ENCODE measurements at regions not wholly inside any gene's neighbourhood (a gene's known extent, or its start where the extent isn't known, plus 50 kb on each side); places are given as distances from the start of the nearest gene placed in this dataset.
"Not testable (repeated sequence)": the region's sequence is repeated elsewhere in the genome, so short reads cannot be mapped to it uniquely, and the experiment has no call there.

- 100% methylated on average over 2 of the region's 24 CpGs for WGBS
- DNase-seq (ENCODE audit: low spot score in 2 of 2) = peak; percentile 45 to 68
- Histone ChIP-seq H3K36me3 (no peaks in the 10 kb centered on the region), H3K4me3 (no peak overlapping the region), H3K27me3 (no peaks in the 10 kb centered on the region), H3K9me3 (no peaks in the 10 kb centered on the region), H3K27ac (no peak overlapping the region), H3K4me1 (no peaks in the 10 kb centered on the region)
- TF ChIP-seq, protein P1, sequence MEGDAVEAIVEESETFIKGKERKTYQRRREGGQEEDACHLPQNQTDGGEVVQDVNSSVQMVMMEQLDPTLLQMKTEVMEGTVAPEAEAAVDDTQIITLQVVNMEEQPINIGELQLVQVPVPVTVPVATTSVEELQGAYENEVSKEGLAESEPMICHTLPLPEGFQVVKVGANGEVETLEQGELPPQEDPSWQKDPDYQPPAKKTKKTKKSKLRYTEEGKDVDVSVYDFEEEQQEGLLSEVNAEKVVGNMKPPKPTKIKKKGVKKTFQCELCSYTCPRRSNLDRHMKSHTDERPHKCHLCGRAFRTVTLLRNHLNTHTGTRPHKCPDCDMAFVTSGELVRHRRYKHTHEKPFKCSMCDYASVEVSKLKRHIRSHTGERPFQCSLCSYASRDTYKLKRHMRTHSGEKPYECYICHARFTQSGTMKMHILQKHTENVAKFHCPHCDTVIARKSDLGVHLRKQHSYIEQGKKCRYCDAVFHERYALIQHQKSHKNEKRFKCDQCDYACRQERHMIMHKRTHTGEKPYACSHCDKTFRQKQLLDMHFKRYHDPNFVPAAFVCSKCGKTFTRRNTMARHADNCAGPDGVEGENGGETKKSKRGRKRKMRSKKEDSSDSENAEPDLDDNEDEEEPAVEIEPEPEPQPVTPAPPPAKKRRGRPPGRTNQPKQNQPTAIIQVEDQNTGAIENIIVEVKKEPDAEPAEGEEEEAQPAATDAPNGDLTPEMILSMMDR (IDR thresholded peaks at IDR 0.05) = no peak
- TF ChIP-seq POLR2AphosphoS5 (IDR thresholded peaks at IDR 0.05) = no peak
- TF ChIP-seq EP300 (IDR thresholded peaks at IDR 0.05) = no peak
- TF ChIP-seq POLR2A (IDR thresholded peaks at IDR 0.05) = no peak
These were observed 79.3 kb downstream of the TMEM121 start for GRCh38 chr14:105605464-105606304.

DNA sequence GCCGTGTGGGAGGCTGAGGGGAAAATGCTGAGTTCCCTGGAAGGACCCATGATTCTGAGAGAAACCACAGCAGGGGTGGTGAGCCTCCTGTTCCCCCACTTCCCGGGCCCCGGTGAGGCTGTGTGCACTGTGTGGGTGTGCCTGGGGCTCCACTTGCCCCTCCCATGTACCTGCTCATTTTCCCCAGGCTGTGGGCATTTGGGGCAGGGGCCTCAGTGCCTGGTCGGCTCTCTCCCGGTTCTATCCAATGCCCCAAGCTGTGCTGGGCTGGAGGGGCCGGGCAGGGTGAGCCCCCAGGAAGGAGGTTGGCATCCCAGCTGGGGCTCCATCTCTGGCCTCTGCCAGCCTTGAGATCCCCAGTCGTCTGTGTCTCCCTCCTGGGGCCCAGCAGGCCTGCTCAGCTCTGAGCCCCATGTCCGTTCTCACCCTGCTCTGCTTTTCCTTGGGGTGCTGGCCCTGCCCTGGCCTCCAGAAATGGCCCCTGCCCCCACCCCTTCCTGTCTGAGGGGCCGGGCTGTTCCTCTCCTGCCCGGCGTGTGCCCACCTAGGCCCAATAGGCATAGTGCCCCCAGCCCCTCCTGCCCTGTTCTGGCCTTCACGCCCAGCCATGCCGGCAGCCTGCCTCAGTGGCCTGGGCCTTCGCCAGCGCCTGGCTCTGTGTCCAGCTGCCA lies 80.1 kb downstream of the TMEM121 start:
- H3K9me3 ChIP-seq, H3K27ac ChIP-seq, H3K4me1 ChIP-seq, H3K4me3 ChIP-seq, H3K27me3 ChIP-seq, H3K36me3 ChIP-seq: not testable (repeated sequence)
- DNase-seq (ENCODE audit: low spot score in 2 of 2) = peak in 1 of 2 donors; percentile 62
- WGBS = 79% methylated on average over 11 of the region's 15 CpGs

GRCh38 chr14:105607025-105607424 lies 80.6 kb downstream of the TMEM121 start:
- peak; percentile 49 to 59 for DNase-seq (ENCODE audit: low spot score in 2 of 2)
- not testable (repeated sequence) for H3K9me3 ChIP-seq, H3K27me3 ChIP-seq, H3K4me1 ChIP-seq, H3K4me3 ChIP-seq, H3K36me3 ChIP-seq, H3K27ac ChIP-seq
- WGBS = no CpG with 5 or more reads among the region's 16 CpGs

GRCh38 chr14:105614987-105615386 lies 88.6 kb downstream of the TMEM121 start:
- WGBS = no CpG with 5 or more reads among the region's 4 CpGs
- not testable (repeated sequence) for H3K36me3 ChIP-seq; H3K4me1 ChIP-seq; DNase-seq (ENCODE audit: low spot score in 2 of 2); H3K27ac ChIP-seq; H3K9me3 ChIP-seq; H3K27me3 ChIP-seq; H3K4me3 ChIP-seq

- not testable (repeated sequence) for H3K27ac ChIP-seq, H3K27me3 ChIP-seq, H3K4me1 ChIP-seq, H3K36me3 ChIP-seq, H3K9me3 ChIP-seq, H3K4me3 ChIP-seq
- DNase-seq (ENCODE audit: low spot score in 2 of 2) = peak in 1 of 2 donors; percentile 80
- 69% methylated on average over 22 of the region's 24 CpGs for WGBS
These were observed 89.8 kb downstream of the TMEM121 start for GRCh38 chr14:105615986-105616801.

- WGBS = 77% methylated on average over 8 of the region's 8 CpGs
- no peaks in the 10 kb centered on the region for H3K4me1 ChIP-seq
- no peaks in the 10 kb centered on the region for H3K36me3 ChIP-seq
- TF ChIP-seq POLR2AphosphoS5 (IDR thresholded peaks at IDR 0.05) = no peak
- TF ChIP-seq POLR2A (IDR thresholded peaks at IDR 0.05) = no peak
- TF ChIP-seq, protein P1 (IDR thresholded peaks at IDR 0.05) = no peak
- no peak for TF ChIP-seq EP300 (IDR thresholded peaks at IDR 0.05)
- no peak overlapping the region for H3K4me3 ChIP-seq
- no peak overlapping the region for H3K27ac ChIP-seq
- H3K9me3 ChIP-seq = no peaks in the 10 kb centered on the region
- DNase-seq (ENCODE audit: low spot score in 2 of 2) = peak in 1 of 2 donors; percentile 68
- peaks cover 6% of the 10 kb centered on the region for H3K27me3 ChIP-seq
These were observed 90.4 kb downstream of the TMEM121 start for GRCh38 chr14:105616802-105617192.

- no peaks in the 10 kb centered on the region for H3K36me3 ChIP-seq
- TF ChIP-seq, protein P1 (IDR thresholded peaks at IDR 0.05) = no peak
- TF ChIP-seq POLR2AphosphoS5 (IDR thresholded peaks at IDR 0.05) (no peak), POLR2A (IDR thresholded peaks at IDR 0.05) (no peak), EP300 (IDR thresholded peaks at IDR 0.05) (no peak)
- H3K27ac ChIP-seq = no peak overlapping the region
- WGBS = 81% methylated on average over 7 of the region's 7 CpGs
- H3K4me1 ChIP-seq = no peaks in the 10 kb centered on the region
- no peak overlapping the region for H3K4me3 ChIP-seq
- peak in 1 of 2 donors; percentile 70 for DNase-seq (ENCODE audit: low spot score in 2 of 2)
- H3K9me3 ChIP-seq = no peaks in the 10 kb centered on the region
- peaks cover 11% of the 10 kb centered on the region for H3K27me3 ChIP-seq
These were observed 90.9 kb downstream of the TMEM121 start for GRCh38 chr14:105617201-105617777.

DNA sequence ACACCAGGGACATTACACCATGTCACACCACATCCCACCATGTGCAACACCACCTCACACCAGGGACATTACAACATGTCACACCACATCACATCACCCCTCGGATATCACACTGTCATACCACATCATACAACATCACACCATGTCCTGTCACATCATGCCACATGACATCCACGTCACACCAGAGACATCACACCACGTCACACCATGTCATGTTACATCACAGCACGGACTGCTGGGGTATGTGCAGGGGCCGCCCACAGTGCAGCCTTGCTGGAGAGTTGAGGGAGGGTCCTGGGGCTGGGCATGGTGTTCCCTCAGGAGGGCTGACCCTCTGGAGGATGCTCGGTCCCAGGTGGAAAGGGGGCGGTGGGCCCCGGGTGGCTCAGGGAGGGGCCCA lies 91.4 kb downstream of the TMEM121 start:
- not testable (repeated sequence) for H3K4me1 ChIP-seq; H3K36me3 ChIP-seq; H3K27ac ChIP-seq; H3K4me3 ChIP-seq; DNase-seq (ENCODE audit: low spot score in 2 of 2); H3K9me3 ChIP-seq
- peaks cover 15% of the 10 kb centered on the region for H3K27me3 ChIP-seq
- 53% methylated on average over 3 of the region's 8 CpGs for WGBS

DNA sequence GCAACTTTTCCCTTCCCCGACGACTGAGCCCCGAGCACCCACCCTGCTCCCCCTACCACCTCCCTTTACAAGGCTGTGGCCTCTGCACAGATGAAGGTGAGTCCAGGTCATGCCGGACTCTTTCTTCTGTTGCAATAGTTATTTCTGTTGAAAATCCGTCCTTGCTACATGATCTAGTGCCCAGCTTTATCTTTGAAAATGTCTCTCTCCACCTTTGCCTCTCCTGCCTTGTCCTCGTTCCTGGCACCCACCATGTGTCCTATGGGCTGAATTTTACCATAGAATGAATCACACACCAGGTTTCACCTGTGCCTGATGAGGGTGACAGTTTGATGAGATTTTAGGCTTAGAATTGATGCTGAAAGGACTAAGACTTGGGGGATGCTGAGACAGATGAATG lies 92.9 kb downstream of the TMEM121 start:
- H3K4me3 ChIP-seq; DNase-seq (ENCODE audit: low spot score in 2 of 2); H3K4me1 ChIP-seq; H3K36me3 ChIP-seq; H3K27ac ChIP-seq; H3K9me3 ChIP-seq: not testable (repeated sequence)
- WGBS = 74% methylated on average over 4 of the region's 6 CpGs
- H3K27me3 ChIP-seq = peaks cover 15% of the 10 kb centered on the region
